CD4-positive, CD25-positive, alpha-beta regulatory T cell (primary cell): ENCODE measurements at regions not wholly inside any gene's neighbourhood (a gene's known extent, or its start where the extent isn't known, plus 50 kb on each side); places are given as distances from the start of the nearest gene placed in this dataset.

Experiments used
- ATAC-seq, 2 donors: fragments of 150-1000 bp; cut with Tn5 transposase; one replicate each; pipeline ENCODE4 v1.10.0; 2021; ENCODE audit warnings: low read depth in 2 of 2, moderate number of reproducible peaks in 2 of 2, moderate library complexity in 1 of 2
- DNase-seq, 3 donors: peaks; one replicate each; pipeline versions ENCODE4 v3.0.0 to v3.0.0-alpha.2; 2012 to 2022; ENCODE audit warnings: mixed read lengths in 1 of 3
- H3K27ac ChIP-seq: one replicate; pipeline ENCODE4 v1.7.0; 2013; ENCODE audit warnings: mild to moderate bottlenecking, low read length; ENCODE audit not compliant: insufficient read depth, poor library complexity, severe bottlenecking
- H3K27me3 ChIP-seq: one replicate; pipeline ENCODE4 v1.7.0; 2013; ENCODE audit warnings: low read length; ENCODE audit not compliant: control insufficient read depth, insufficient read depth
- H3K36me3 ChIP-seq: one replicate; pipeline ENCODE4 v1.7.0; 2013; ENCODE audit warnings: mild to moderate bottlenecking, low read length, moderate library complexity; ENCODE audit not compliant: control insufficient read depth, insufficient read depth
- H3K4me1 ChIP-seq: 2 replicates; pipeline ENCODE4 v1.7.0; 2013; ENCODE audit warnings: mild to moderate bottlenecking, low read length; ENCODE audit not compliant: insufficient read depth, control insufficient read depth, poor library complexity, severe bottlenecking
- H3K4me3 ChIP-seq: one replicate; pipeline ENCODE4 v1.7.0; 2013; ENCODE audit warnings: low read depth, mild to moderate bottlenecking, low read length, moderate library complexity
- H3K9me3 ChIP-seq, 2 experiments: 1 replicate in 1 of 2; 2 replicates in 1 of 2; pipeline ENCODE4 v1.7.0; 2013; ENCODE audit warnings: low read length in 2 of 2, mild to moderate bottlenecking in 1 of 2, moderate library complexity in 1 of 2; ENCODE audit not compliant: control insufficient read depth in 2 of 2
- H3K27ac Mint-ChIP-seq, 3 donors: one replicate each; pipeline ENCODE4 v1.8.0; 2020 to 2022; ENCODE audit warnings: mild to moderate bottlenecking in 3 of 3, mixed read lengths in 3 of 3, moderate library complexity in 2 of 3
- H3K27me3 Mint-ChIP-seq: one replicate; pipeline ENCODE4 v1.8.0; 2022; ENCODE audit warnings: mild to moderate bottlenecking, mixed read lengths
- H3K36me3 Mint-ChIP-seq: one replicate; pipeline ENCODE4 v1.8.0; 2020; ENCODE audit warnings: mixed read lengths
- H3K4me1 Mint-ChIP-seq, 4 donors: one replicate each; pipeline ENCODE4 v1.8.0; 2020 to 2022; ENCODE audit warnings: mixed read lengths in 4 of 4, mild to moderate bottlenecking in 1 of 4
- H3K4me3 Mint-ChIP-seq, 4 donors: one replicate each; pipeline ENCODE4 v1.8.0; 2020 to 2022; ENCODE audit warnings: mild to moderate bottlenecking in 4 of 4, mixed read lengths in 4 of 4, moderate library complexity in 3 of 4
- H3K9me3 Mint-ChIP-seq, 7 donors: one replicate each; pipeline ENCODE4 v1.8.0; 2020 to 2022; ENCODE audit warnings: mixed read lengths in 7 of 7, mild to moderate bottlenecking in 3 of 7, moderate library complexity in 2 of 7

DNA sequence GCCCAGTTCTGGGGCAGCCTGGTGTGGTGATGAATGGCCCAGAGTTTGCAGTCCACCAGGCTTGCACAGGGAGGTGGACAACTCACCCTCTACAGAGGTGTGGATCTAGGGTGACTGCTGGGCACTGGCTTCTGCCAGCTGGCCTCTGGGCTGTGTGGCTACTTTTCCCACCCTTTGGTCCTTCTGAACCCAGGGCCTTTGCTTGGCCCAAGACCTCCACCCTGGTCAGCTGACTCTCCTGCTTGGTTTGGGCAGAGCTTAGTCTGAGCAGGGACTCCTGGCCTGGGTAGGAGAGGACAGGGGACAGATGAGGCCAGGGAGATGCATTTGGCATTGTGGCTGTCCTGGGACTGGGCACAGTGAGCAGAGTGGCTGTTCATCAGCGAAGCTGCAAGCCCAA is 83.0 kb upstream of the SHANK2 start:
- H3K4me1 Mint-ChIP-seq, result no peaks in the 10 kb centered on the region
- H3K4me3 Mint-ChIP-seq, result no peak overlapping the region
- Histone ChIP-seq H3K4me3 (no peak overlapping the region), H3K36me3 (no peaks in the 10 kb centered on the region), H3K9me3 (peaks cover 10 to 32% of the 10 kb centered on the region in 2 experiments), H3K4me1 (no peaks in the 10 kb centered on the region), H3K27ac (no peak overlapping the region), H3K27me3 (no peaks in the 10 kb centered on the region)
- H3K36me3 Mint-ChIP-seq, result no peaks in the 10 kb centered on the region
- no peak for ATAC-seq
- H3K9me3 Mint-ChIP-seq, result peaks cover 0 to 31% (median 2%) of the 10 kb centered on the region in 7 donors
- H3K27me3 Mint-ChIP-seq, result no peaks in the 10 kb centered on the region
- DNase-seq, result no peak
- no peak overlapping the region for H3K27ac Mint-ChIP-seq

DNA sequence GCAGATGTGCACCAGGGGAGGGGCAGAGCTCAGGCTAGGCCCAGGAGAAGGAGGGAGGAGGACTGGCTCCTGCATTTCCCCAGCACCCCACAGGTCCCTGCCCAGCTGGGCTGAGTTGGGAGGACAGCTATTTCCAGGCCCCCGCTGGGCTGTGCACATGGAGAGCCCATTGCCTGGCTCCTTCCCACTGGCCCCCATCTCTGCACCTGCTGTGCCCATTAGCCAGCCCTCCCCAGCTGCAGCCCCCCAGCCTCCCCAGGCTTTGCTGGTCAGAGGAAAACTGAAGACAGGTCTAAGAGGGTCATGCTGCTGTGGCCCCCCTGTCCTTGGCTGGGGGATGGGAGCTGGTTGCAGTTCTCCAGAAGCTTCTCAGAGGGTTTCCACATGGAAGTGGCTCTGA is 81.8 kb upstream of the SHANK2 start:
- H3K4me1 ChIP-seq, result no peaks in the 10 kb centered on the region
- Mint-ChIP-seq H3K4me1 (no peaks in the 10 kb centered on the region), H3K27ac (no peak overlapping the region), H3K27me3 (no peaks in the 10 kb centered on the region), H3K4me3 (no peak overlapping the region), H3K9me3 (peaks cover 0 to 31% (median 5%) of the 10 kb centered on the region in 7 donors), H3K36me3 (no peaks in the 10 kb centered on the region)
- H3K36me3 ChIP-seq, result no peaks in the 10 kb centered on the region
- H3K27ac ChIP-seq, result no peak overlapping the region
- no peak overlapping the region for H3K4me3 ChIP-seq
- H3K9me3 ChIP-seq, result peaks cover 10 to 32% of the 10 kb centered on the region in 2 experiments
- DNase-seq (no peak), ATAC-seq (no peak)
- H3K27me3 ChIP-seq, result no peaks in the 10 kb centered on the region

DNA sequence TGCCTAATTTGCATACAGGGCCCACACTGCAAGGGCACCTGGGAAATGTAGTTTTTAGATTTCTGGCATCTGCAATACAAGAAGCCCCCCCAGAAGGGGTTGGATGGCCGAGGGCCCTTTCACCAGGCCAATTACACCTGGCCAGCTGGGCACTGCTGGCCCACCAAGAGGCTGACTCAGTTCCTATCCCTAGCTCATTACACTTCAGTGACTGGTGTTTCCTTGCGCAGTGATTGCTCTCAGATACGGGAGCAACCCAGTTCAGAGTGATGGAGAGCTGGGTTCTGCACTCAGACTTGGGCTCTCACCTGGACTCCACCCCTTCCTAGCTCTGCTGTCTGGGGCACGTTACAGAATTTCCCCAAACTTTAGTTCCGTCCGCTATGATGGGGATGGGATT is 81.1 kb upstream of the SHANK2 start:
- Mint-ChIP-seq H3K4me3 (no peak overlapping the region), H3K9me3 (peaks cover 0 to 31% (median 5%) of the 10 kb centered on the region in 7 donors), H3K36me3 (no peaks in the 10 kb centered on the region), H3K27ac (no peak overlapping the region), H3K27me3 (no peaks in the 10 kb centered on the region), H3K4me1 (no peaks in the 10 kb centered on the region)
- no peak overlapping the region for H3K4me3 ChIP-seq
- ATAC-seq, result no peak
- H3K27ac ChIP-seq, result no peak overlapping the region
- no peaks in the 10 kb centered on the region for H3K4me1 ChIP-seq
- DNase-seq, result no peak
- H3K27me3 ChIP-seq, result no peaks in the 10 kb centered on the region
- H3K36me3 ChIP-seq, result no peaks in the 10 kb centered on the region
- H3K9me3 ChIP-seq, result peaks cover 10 to 32% of the 10 kb centered on the region in 2 experiments

DNA sequence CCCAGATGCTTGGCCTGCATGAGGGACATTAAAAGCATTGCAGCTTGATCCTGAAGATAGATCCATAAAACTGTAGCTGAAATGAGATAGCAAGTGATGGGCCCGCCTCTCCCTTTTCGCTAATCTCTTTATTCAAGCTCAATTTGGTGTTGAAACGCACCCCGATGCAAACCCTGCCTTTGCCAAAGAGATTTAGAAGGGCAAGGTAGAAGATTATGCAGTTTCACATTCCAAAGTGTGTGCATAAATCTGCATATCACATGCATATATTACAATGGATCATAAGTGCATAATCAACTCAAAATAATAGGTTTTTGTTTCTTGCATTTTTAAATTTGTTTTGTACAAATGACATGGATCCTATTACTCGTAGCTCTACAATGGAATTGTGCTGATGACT is 80.1 kb upstream of the SHANK2 start:
- Mint-ChIP-seq H3K27me3 (no peaks in the 10 kb centered on the region), H3K4me3 (no peak overlapping the region), H3K4me1 (no peaks in the 10 kb centered on the region), H3K27ac (no peak overlapping the region), H3K9me3 (peaks cover 0 to 31% (median 5%) of the 10 kb centered on the region in 7 donors), H3K36me3 (no peaks in the 10 kb centered on the region)
- Histone ChIP-seq H3K27me3 (no peaks in the 10 kb centered on the region), H3K36me3 (no peaks in the 10 kb centered on the region), H3K4me1 (no peaks in the 10 kb centered on the region), H3K9me3 (peaks cover 10 to 32% of the 10 kb centered on the region in 2 experiments), H3K27ac (no peak overlapping the region), H3K4me3 (no peak overlapping the region)
- DNase-seq, result no peak
- no peak for ATAC-seq

DNA sequence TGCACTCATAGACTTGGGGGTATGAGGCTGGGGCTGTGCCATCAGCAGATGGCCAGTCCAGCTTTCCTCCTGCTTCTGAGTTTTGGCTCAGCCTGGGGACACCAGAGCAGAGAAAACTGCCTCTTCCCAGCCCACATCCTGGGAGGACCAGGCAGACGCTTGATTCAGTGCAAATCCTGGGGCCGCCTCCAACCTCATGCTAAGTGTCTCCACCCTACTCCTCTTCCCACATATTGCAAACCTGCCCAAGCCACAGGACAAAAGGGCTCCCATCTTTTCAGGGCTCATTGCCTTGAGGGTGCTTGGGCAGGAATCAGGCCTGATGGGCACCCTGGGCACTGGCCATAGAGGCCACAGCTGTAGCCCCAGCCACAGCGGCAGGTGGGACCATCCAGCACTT is 79.7 kb upstream of the SHANK2 start:
- H3K4me3 ChIP-seq, result no peak overlapping the region
- DNase-seq, result no peak

DNA sequence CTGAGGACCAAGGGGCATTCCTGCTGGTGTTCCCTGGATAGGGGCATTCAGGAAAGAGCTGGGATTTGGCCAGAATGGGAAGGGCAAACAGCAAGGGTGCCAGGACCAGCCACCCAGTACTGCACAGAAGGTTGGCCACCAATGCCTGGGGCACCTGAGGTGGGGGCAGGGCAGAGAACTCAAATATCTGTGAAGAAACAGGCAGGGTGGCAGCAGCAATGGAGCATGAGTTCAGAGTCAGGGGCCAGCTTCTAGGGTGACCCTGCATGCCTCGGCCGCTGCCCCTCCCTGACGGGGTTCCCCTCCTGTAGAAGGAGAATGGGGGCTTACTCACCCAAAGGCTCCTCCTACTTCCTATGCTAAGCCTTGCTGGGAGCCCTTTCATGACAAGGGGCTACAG is 79.3 kb upstream of the SHANK2 start:
- no peaks in the 10 kb centered on the region for H3K36me3 ChIP-seq
- DNase-seq (no peak), ATAC-seq (no peak)
- Mint-ChIP-seq H3K9me3 (peaks cover 0 to 31% (median 5%) of the 10 kb centered on the region in 7 donors), H3K27me3 (no peaks in the 10 kb centered on the region), H3K4me3 (no peak overlapping the region), H3K27ac (no peak overlapping the region), H3K36me3 (no peaks in the 10 kb centered on the region), H3K4me1 (no peaks in the 10 kb centered on the region)
- H3K4me3 ChIP-seq, result no peak overlapping the region
- H3K27ac ChIP-seq, result no peak overlapping the region
- H3K27me3 ChIP-seq, result no peaks in the 10 kb centered on the region
- no peaks in the 10 kb centered on the region for H3K4me1 ChIP-seq
- peaks cover 10 to 32% of the 10 kb centered on the region in 2 experiments for H3K9me3 ChIP-seq

More for the DNA sequence above, 79.7 kb upstream of the SHANK2 start:
- Mint-ChIP-seq H3K4me3 (no peak overlapping the region), H3K27ac (no peak overlapping the region), H3K36me3 (no peaks in the 10 kb centered on the region), H3K4me1 (no peaks in the 10 kb centered on the region), H3K27me3 (no peaks in the 10 kb centered on the region), H3K9me3 (peaks cover 0 to 31% (median 5%) of the 10 kb centered on the region in 7 donors)
- Histone ChIP-seq H3K4me1 (no peaks in the 10 kb centered on the region), H3K27me3 (no peaks in the 10 kb centered on the region), H3K27ac (no peak overlapping the region), H3K9me3 (peaks cover 10 to 32% of the 10 kb centered on the region in 2 experiments), H3K36me3 (no peaks in the 10 kb centered on the region)
- ATAC-seq, result no peak

DNA sequence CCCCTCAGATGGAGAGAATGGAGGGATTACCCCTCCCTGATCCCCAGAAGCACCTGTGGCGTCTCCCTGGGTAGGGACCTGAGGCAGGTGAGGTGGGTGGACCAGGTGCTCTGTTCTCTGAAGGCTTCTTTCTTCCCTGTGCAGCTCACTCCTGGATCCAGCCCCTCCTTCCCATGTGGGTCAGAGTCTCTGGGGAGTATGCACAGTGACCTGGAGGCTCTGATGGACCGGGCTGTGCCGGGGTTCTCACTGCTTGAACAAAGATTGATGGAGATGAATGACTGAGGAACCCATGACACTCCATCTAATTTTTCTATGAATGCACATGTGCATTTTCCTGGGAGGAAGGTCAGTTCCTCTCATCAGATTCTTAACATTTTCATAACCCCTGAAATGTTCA is 78.6 kb upstream of the SHANK2 start:
- DNase-seq (no peak), ATAC-seq (no peak)
- no peak overlapping the region for H3K4me3 ChIP-seq
- no peaks in the 10 kb centered on the region for H3K4me1 ChIP-seq
- no peaks in the 10 kb centered on the region for H3K36me3 ChIP-seq
- Mint-ChIP-seq H3K36me3 (no peaks in the 10 kb centered on the region), H3K9me3 (peaks cover 0 to 31% (median 5%) of the 10 kb centered on the region in 7 donors), H3K27me3 (no peaks in the 10 kb centered on the region), H3K27ac (no peak overlapping the region), H3K4me3 (no peak overlapping the region), H3K4me1 (no peaks in the 10 kb centered on the region)
- H3K9me3 ChIP-seq, result peaks cover 10 to 32% of the 10 kb centered on the region in 2 experiments
- no peaks in the 10 kb centered on the region for H3K27me3 ChIP-seq
- no peak overlapping the region for H3K27ac ChIP-seq

DNA sequence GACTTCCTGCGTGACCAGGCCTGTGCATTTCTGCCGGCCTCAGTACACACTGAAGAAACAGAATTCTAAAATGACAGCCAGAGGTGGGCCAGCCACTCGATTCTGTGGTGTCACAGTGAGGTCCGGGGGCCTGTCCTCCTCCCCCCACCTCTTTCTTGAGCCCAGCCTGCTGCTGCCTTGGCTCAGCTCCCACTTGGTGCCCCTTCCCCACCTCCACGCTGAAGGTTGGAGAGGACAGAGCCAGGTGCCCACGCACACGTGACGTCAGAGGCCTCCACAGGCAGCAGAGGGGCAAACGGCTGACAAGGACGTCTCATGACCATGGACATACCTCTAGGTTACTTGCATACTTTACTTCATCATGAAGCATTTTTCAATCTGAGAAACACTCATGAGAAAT is 78.0 kb upstream of the SHANK2 start:
- Histone ChIP-seq H3K27ac (no peak overlapping the region), H3K36me3 (no peaks in the 10 kb centered on the region), H3K4me3 (no peak overlapping the region), H3K9me3 (peaks cover 10 to 32% of the 10 kb centered on the region in 2 experiments), H3K27me3 (no peaks in the 10 kb centered on the region), H3K4me1 (no peaks in the 10 kb centered on the region)
- Mint-ChIP-seq H3K4me1 (no peaks in the 10 kb centered on the region), H3K36me3 (no peaks in the 10 kb centered on the region), H3K4me3 (no peak overlapping the region), H3K27me3 (no peaks in the 10 kb centered on the region), H3K27ac (no peak overlapping the region), H3K9me3 (peaks cover 0 to 31% (median 5%) of the 10 kb centered on the region in 7 donors)
- no peak for DNase-seq
- ATAC-seq, result no peak
